Mesenteric fat pad (tissue), 1 donor: ENCODE measurements at regions not wholly inside any gene's neighbourhood (a gene's known extent, or its start where the extent isn't known, plus 50 kb on each side); places are given as distances from the start of the nearest gene placed in this dataset.

Source experiments
- DNase-seq: peaks from one replicate; pipeline ENCODE4 v3.0.0-alpha.2; 2020; ENCODE audit warnings: low spot score
- donor health status: DM: yes; HTN: yes; CAD: no.

- no peak for DNase-seq
Observed at GRCh38 chr4:135227842-135228241, 1026.3 kb upstream of the PABPC4L start.

GRCh38 chr4:135225551-135225950, 1024.0 kb upstream of the PABPC4L start:
- no peak for DNase-seq

GRCh38 chr4:135210341-135210740, 1008.8 kb upstream of the PABPC4L start:
- DNase-seq: no peak

GRCh38 chr4:135207531-135207930, 1005.9 kb upstream of the PABPC4L start:
- no peak for DNase-seq

- no peak for DNase-seq
Observed at GRCh38 chr4:135204311-135204710, 1002.7 kb upstream of the PABPC4L start.

- no peak for DNase-seq
Observed at GRCh38 chr4:135201081-135201480, 999.5 kb upstream of the PABPC4L start.

GRCh38 chr4:135197641-135198040, 996.1 kb upstream of the PABPC4L start:
- no peak for DNase-seq

- DNase-seq: no peak
Observed at GRCh38 chr4:135194477-135194876, 992.9 kb upstream of the PABPC4L start.

GRCh38 chr4:135192751-135193535, 991.4 kb upstream of the PABPC4L start:
- no peak for DNase-seq

GRCh38 chr4:135191596-135191995, 990.0 kb upstream of the PABPC4L start:
- DNase-seq: no peak

- no peak for DNase-seq
Observed at GRCh38 chr4:135186002-135186401, 984.4 kb upstream of the PABPC4L start.

- DNase-seq: no peak
Observed at GRCh38 chr4:135185256-135185655, 983.7 kb upstream of the PABPC4L start.

- DNase-seq: no peak
Observed at GRCh38 chr4:135184715-135185114, 983.1 kb upstream of the PABPC4L start.

- DNase-seq: no peak
Observed at GRCh38 chr4:135177321-135177720, 975.7 kb upstream of the PABPC4L start.

- no peak for DNase-seq
Observed at GRCh38 chr4:135166661-135167060, 965.1 kb upstream of the PABPC4L start.

GRCh38 chr4:135164601-135165000, 963.0 kb upstream of the PABPC4L start:
- no peak for DNase-seq

GRCh38 chr4:135144498-135144897, 942.9 kb upstream of the PABPC4L start:
- no peak for DNase-seq

- no peak for DNase-seq
Observed at GRCh38 chr4:135124196-135124595, 922.6 kb upstream of the PABPC4L start.

- no peak for DNase-seq
Observed at GRCh38 chr4:135123632-135124031, 922.0 kb upstream of the PABPC4L start.

- no peak for DNase-seq
Observed at GRCh38 chr4:135122457-135122856, 920.9 kb upstream of the PABPC4L start.

- DNase-seq: no peak
Observed at GRCh38 chr4:135120195-135120594, 918.6 kb upstream of the PABPC4L start.

GRCh38 chr4:135114079-135114478, 912.5 kb upstream of the PABPC4L start:
- DNase-seq: no peak

GRCh38 chr4:135098061-135098460, 896.5 kb upstream of the PABPC4L start:
- DNase-seq: no peak
